SK-N-SH (cell line): ENCODE measurements at regions not wholly inside any gene's neighbourhood (a gene's known extent, or its start where the extent isn't known, plus 50 kb on each side); places are given as distances from the start of the nearest gene placed in this dataset.

Source experiments
- CTCF ChIA-PET: fragments of 300-600, 350-600 bp; formaldehyde crosslinking; extraction: SDS; loops from one replicate; lab custom pipeline; 2021; lab: Yijun Ruan, JAX
- POLR2A ChIA-PET: fragments of 350-600 bp; sonication (Branson Sonifier 250); formaldehyde crosslinking; extraction: SDS; loops from one replicate; lab custom pipeline; 2020; ENCODE audit warnings: antibody characterized with exemption, inconsistent platforms; lab: Yijun Ruan, JAX
- DNase-seq: peaks from one replicate; pipeline ENCODE4 v3.0.0; 2012
- H2AFZ ChIP-seq: fragments of 200-600 bp; sonication (generic); 2 replicates; pipeline ENCODE4 v1.8.1; 2016; ENCODE audit warnings: antibody characterized with exemption, mild to moderate bottlenecking, low read depth
- H3F3A ChIP-seq: fragments of 200-600 bp; sonication (generic); replicated peaks from 2 replicates; pipeline ENCODE3; 2016; ENCODE audit warnings: antibody characterized with exemption, mild to moderate bottlenecking; ENCODE audit not compliant: insufficient read depth
- H3K27ac ChIP-seq, 2 experiments: fragments of 200-500 bp in 1 of 2; fragments of 200-600 bp in 1 of 2; sonication (Bioruptor generic) in 1 of 2; sonication (generic), shearing (Covaris generic) in 1 of 2; 2 replicates each; pipeline versions ENCODE4 v1.5.1 to v1.6.1; 2014 to 2016; ENCODE audit warnings: low read depth in 2 of 2, inconsistent platforms in 1 of 2, low read length in 1 of 2, mild to moderate bottlenecking in 1 of 2, mixed read lengths in 1 of 2
- H3K27me3 ChIP-seq: fragments of 200-600 bp; sonication (generic), shearing (Covaris generic); 2 replicates; pipeline ENCODE4 v1.6.1; 2016; ENCODE audit warnings: mixed run types; ENCODE audit not compliant: insufficient read depth
- H3K36me3 ChIP-seq, 2 experiments: fragments of 200-500 bp in 1 of 2; fragments of 200-600 bp in 1 of 2; sonication (Bioruptor generic) in 1 of 2; sonication (generic) in 1 of 2; replicated peaks in 1 of 2; 2 replicates each; pipeline versions ENCODE3 to v1.5.1; 2014 to 2016; ENCODE audit warnings: low read length in 1 of 2, mild to moderate bottlenecking in 1 of 2; ENCODE audit not compliant: insufficient read depth in 2 of 2, control insufficient read depth in 1 of 2
- H3K4me1 ChIP-seq, 2 experiments: fragments of 200-500 bp in 1 of 2; fragments of 200-600 bp in 1 of 2; sonication (Bioruptor generic) in 1 of 2; sonication (generic), shearing (Covaris generic) in 1 of 2; 2 replicates each; pipeline versions ENCODE4 v1.5.1 to v1.6.1; 2014 to 2016; ENCODE audit warnings: low read depth in 1 of 2, low read length in 1 of 2, mixed run types in 1 of 2; ENCODE audit not compliant: insufficient read depth in 2 of 2, control insufficient read depth in 1 of 2
- H3K4me2 ChIP-seq: fragments of 200-600 bp; sonication (generic), shearing (Covaris generic); 2 replicates; pipeline ENCODE4 v1.6.1; 2017; ENCODE audit warnings: mixed run types
- H3K4me3 ChIP-seq, 2 experiments: fragments of 200-500 bp in 1 of 2; fragments of 200-600 bp in 1 of 2; sonication (Bioruptor generic) in 1 of 2; sonication (generic), shearing (Covaris generic) in 1 of 2; 2 replicates each; pipeline versions ENCODE4 v1.5.1 to v1.8.1; 2014 to 2016; ENCODE audit warnings: low read depth in 2 of 2, inconsistent platforms in 1 of 2, low read length in 1 of 2, mild to moderate bottlenecking in 1 of 2, mixed read lengths in 1 of 2, moderate library complexity in 1 of 2
- H3K79me2 ChIP-seq: fragments of 200-600 bp; sonication (generic); 2 replicates; pipeline ENCODE4 v1.8.1; 2017; ENCODE audit warnings: mild to moderate bottlenecking; ENCODE audit not compliant: insufficient read depth
- H3K9ac ChIP-seq: fragments of 200-600 bp; sonication (generic); 2 replicates; pipeline ENCODE4 v1.6.1; 2017; ENCODE audit warnings: mixed run types
- H3K9me2 ChIP-seq: fragments of 200-600 bp; sonication (generic); 2 replicates; pipeline ENCODE4 v1.6.1; 2017; ENCODE audit warnings: mixed run types
- H3K9me3 ChIP-seq: fragments of 200-600 bp; sonication (generic); 2 replicates; pipeline ENCODE4 v1.6.1; 2017; ENCODE audit warnings: mixed run types, mild to moderate bottlenecking, moderate library complexity
- H4K20me1 ChIP-seq: fragments of 200-600 bp; sonication (generic); 2 replicates; pipeline ENCODE4 v1.6.1; 2017; ENCODE audit warnings: mild to moderate bottlenecking, mixed run types; ENCODE audit not compliant: insufficient read depth
- EP300 ChIP-seq, 2 experiments: IDR thresholded peaks; 2 replicates each; pipeline versions ENCODE4 v1.4.0 to v1.6.1; 2012; ENCODE audit warnings: borderline replicate concordance in 1 of 2, low read depth in 1 of 2, low read length in 1 of 2
- EZH2phosphoT487 ChIP-seq: fragments of 200-600 bp; sonication (generic); IDR thresholded peaks from 2 replicates; pipeline ENCODE4 v1.6.1; 2017; ENCODE audit warnings: low read depth, mixed run types, mild to moderate bottlenecking, antibody characterized with exemption, moderate library complexity, borderline replicate concordance
- FOXM1 ChIP-seq: IDR thresholded peaks from 2 replicates; pipeline ENCODE4 v1.4.0; 2012; ENCODE audit warnings: low read depth, mild to moderate bottlenecking
- GABPA ChIP-seq: IDR thresholded peaks from 2 replicates; pipeline ENCODE4 v1.4.0; 2012; ENCODE audit warnings: low read depth, mild to moderate bottlenecking
- MEF2A ChIP-seq: IDR thresholded peaks from 2 replicates; pipeline ENCODE4 v1.4.0; 2012; ENCODE audit warnings: low read depth, borderline replicate concordance
- NFIC ChIP-seq: IDR thresholded peaks from 2 replicates; pipeline ENCODE4 v1.4.0; 2012; ENCODE audit warnings: borderline replicate concordance
- RCOR1 ChIP-seq: fragments of 150-350 bp; IDR thresholded peaks from 2 replicates; pipeline ENCODE4 v1.6.1; 2017; ENCODE audit warnings: antibody characterized with exemption, low read length
- RFX5 ChIP-seq: IDR thresholded peaks from 2 replicates; pipeline ENCODE4 v1.6.1; 2012; ENCODE audit warnings: mild to moderate bottlenecking, improper control_type of control experiment, low read length
- TAF1 ChIP-seq: IDR thresholded peaks from 2 replicates; pipeline ENCODE4 v1.6.1; 2012; ENCODE audit warnings: low read depth, mild to moderate bottlenecking, low read length, moderate library complexity, borderline replicate concordance
- TCF12 ChIP-seq: IDR thresholded peaks from 2 replicates; pipeline ENCODE4 v1.4.0; 2012
- TEAD4 ChIP-seq: IDR thresholded peaks from 2 replicates; pipeline ENCODE4 v1.4.0; 2012; ENCODE audit warnings: mild to moderate bottlenecking, borderline replicate concordance; ENCODE audit not compliant: insufficient read depth
- WGBS: methylation state at CpG from one replicate; pipeline ENCODE4 v1.1.6; 2017; ENCODE audit warnings: low lambda C conversion rate; 5-methylcytosine and 5-hydroxymethylcytosine counted together
- TF ChIP-seq, protein P1 (sequence below): IDR thresholded peaks from 2 replicates; pipeline ENCODE4 v1.4.0; 2012; ENCODE audit warnings: low read depth, borderline replicate concordance
- TF ChIP-seq, protein P2 (sequence below): fragments of 200-600 bp; sonication (generic); IDR thresholded peaks from 2 replicates; pipeline ENCODE4 v1.6.1; 2017; ENCODE audit warnings: antibody characterized with exemption, mild to moderate bottlenecking, moderate library complexity
- TF ChIP-seq, protein P3 (sequence below): IDR thresholded peaks from 2 replicates; pipeline ENCODE4 v1.4.0; 2012; ENCODE audit warnings: low read depth, borderline replicate concordance
- TF ChIP-seq, protein P4 (sequence below): IDR thresholded peaks from 2 replicates; pipeline ENCODE4; 2012

DNA sequence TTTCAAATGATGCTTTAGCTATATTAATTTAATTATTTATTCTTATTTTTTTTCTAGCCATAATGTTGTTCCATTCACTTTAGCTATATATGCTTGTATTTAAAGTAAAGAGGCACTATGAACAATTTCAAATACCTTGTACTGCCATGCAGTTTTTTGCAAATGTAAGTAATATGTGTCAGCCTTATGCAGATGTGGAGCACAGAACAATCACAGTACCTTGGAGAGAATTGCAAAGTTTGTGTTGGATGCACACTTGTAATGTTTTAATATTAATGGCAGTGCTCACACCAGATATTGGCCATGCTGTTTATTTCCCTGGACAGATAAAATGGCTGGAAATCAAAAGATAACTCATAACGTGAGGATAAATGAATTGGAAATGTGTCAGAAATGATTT is 663.5 kb upstream of the SEMA3D start:
- Histone ChIP-seq H3K27ac (no peak overlapping the region), H3K9me2 (no peaks in the 10 kb centered on the region), H3K27me3 (no peaks in the 10 kb centered on the region), H3F3A (peaks cover 6% of the 10 kb centered on the region), H3K79me2 (no peaks in the 10 kb centered on the region), H3K36me3 (no peaks in the 10 kb centered on the region), H2AFZ (no peak overlapping the region), H3K4me1 (no peaks in the 10 kb centered on the region), H3K4me2 (no peak overlapping the region), H3K9ac (no peak overlapping the region), H3K9me3 (no peaks in the 10 kb centered on the region), H3K4me3 (no peak overlapping the region), H4K20me1 (no peaks in the 10 kb centered on the region)
- no peak for TF ChIP-seq GABPA
- TF ChIP-seq RFX5, result no peak
- no peak for TF ChIP-seq TEAD4
- TF ChIP-seq, protein P1, sequence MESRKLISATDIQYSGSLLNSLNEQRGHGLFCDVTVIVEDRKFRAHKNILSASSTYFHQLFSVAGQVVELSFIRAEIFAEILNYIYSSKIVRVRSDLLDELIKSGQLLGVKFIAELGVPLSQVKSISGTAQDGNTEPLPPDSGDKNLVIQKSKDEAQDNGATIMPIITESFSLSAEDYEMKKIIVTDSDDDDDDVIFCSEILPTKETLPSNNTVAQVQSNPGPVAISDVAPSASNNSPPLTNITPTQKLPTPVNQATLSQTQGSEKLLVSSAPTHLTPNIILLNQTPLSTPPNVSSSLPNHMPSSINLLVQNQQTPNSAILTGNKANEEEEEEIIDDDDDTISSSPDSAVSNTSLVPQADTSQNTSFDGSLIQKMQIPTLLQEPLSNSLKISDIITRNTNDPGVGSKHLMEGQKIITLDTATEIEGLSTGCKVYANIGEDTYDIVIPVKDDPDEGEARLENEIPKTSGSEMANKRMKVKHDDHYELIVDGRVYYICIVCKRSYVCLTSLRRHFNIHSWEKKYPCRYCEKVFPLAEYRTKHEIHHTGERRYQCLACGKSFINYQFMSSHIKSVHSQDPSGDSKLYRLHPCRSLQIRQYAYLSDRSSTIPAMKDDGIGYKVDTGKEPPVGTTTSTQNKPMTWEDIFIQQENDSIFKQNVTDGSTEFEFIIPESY, result no peak
- no peak for TF ChIP-seq EZH2phosphoT487
- TF ChIP-seq, protein P2, sequence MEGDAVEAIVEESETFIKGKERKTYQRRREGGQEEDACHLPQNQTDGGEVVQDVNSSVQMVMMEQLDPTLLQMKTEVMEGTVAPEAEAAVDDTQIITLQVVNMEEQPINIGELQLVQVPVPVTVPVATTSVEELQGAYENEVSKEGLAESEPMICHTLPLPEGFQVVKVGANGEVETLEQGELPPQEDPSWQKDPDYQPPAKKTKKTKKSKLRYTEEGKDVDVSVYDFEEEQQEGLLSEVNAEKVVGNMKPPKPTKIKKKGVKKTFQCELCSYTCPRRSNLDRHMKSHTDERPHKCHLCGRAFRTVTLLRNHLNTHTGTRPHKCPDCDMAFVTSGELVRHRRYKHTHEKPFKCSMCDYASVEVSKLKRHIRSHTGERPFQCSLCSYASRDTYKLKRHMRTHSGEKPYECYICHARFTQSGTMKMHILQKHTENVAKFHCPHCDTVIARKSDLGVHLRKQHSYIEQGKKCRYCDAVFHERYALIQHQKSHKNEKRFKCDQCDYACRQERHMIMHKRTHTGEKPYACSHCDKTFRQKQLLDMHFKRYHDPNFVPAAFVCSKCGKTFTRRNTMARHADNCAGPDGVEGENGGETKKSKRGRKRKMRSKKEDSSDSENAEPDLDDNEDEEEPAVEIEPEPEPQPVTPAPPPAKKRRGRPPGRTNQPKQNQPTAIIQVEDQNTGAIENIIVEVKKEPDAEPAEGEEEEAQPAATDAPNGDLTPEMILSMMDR, result no peak
- no peak for TF ChIP-seq MEF2A
- TF ChIP-seq FOXM1, result no peak
- TF ChIP-seq RCOR1, result no peak
- no peak for TF ChIP-seq EP300 (IDR thresholded peaks at IDR 0.05; ENCODE audit: borderline replicate concordance in 1 of 2, low read depth in 1 of 2, low read length in 1 of 2)
- no peak for TF ChIP-seq TCF12
- TF ChIP-seq NFIC, result no peak
- TF ChIP-seq, protein P3, sequence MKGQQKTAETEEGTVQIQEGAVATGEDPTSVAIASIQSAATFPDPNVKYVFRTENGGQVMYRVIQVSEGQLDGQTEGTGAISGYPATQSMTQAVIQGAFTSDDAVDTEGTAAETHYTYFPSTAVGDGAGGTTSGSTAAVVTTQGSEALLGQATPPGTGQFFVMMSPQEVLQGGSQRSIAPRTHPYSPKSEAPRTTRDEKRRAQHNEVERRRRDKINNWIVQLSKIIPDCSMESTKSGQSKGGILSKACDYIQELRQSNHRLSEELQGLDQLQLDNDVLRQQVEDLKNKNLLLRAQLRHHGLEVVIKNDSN, result no peak
- TF ChIP-seq, protein P4, sequence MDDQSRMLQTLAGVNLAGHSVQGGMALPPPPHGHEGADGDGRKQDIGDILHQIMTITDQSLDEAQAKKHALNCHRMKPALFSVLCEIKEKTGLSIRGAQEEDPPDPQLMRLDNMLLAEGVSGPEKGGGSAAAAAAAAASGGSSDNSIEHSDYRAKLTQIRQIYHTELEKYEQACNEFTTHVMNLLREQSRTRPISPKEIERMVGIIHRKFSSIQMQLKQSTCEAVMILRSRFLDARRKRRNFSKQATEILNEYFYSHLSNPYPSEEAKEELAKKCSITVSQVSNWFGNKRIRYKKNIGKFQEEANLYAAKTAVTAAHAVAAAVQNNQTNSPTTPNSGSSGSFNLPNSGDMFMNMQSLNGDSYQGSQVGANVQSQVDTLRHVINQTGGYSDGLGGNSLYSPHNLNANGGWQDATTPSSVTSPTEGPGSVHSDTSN, result no peak
- TF ChIP-seq TAF1, result no peak
- 68% methylated on average over 1 of the region's 1 CpG for WGBS
- DNase-seq, result no peak
- ChIA-PET CTCF (interaction anchor here (0.9 to 2.9 kb wide), 15 partner anchors 11 to 1914 kb away, joined by 3 to 29 read pairs (median 7); partner anchors contain the start of gene SEMA3D), POLR2A (no interaction called here)
